ENCODE measurements at regions not wholly inside any gene's neighbourhood (a gene's known extent, or its start where the extent isn't known, plus 50 kb on each side); places are given as distances from the start of the nearest gene placed in this dataset.

- TF ChIP-seq POU6F1 (CRISPR knock-in tag; IDR thresholded peaks at IDR 0.05; ENCODE audit: borderline replicate concordance, low read depth) (no peak), SNAI2 (CRISPR knock-in tag; IDR thresholded peaks at IDR 0.05) (no peak), ZNF565 (CRISPR knock-in tag; conservative IDR thresholded peaks at IDR 0.05; ENCODE audit: low read depth) (no peak), ZNF8 (CRISPR knock-in tag; IDR thresholded peaks at IDR 0.05) (no peak), TOX (CRISPR knock-in tag; IDR thresholded peaks at IDR 0.05; ENCODE audit: borderline replicate concordance) (no peak), ARNTL (CRISPR knock-in tag; IDR thresholded peaks at IDR 0.05; ENCODE audit: borderline replicate concordance, low read depth) (no peak), ZFP3 (CRISPR knock-in tag; IDR thresholded peaks at IDR 0.05) (no peak), ISL1 (CRISPR knock-in tag; IDR thresholded peaks at IDR 0.05) (no peak)
- TF ChIP-seq, protein P1, sequence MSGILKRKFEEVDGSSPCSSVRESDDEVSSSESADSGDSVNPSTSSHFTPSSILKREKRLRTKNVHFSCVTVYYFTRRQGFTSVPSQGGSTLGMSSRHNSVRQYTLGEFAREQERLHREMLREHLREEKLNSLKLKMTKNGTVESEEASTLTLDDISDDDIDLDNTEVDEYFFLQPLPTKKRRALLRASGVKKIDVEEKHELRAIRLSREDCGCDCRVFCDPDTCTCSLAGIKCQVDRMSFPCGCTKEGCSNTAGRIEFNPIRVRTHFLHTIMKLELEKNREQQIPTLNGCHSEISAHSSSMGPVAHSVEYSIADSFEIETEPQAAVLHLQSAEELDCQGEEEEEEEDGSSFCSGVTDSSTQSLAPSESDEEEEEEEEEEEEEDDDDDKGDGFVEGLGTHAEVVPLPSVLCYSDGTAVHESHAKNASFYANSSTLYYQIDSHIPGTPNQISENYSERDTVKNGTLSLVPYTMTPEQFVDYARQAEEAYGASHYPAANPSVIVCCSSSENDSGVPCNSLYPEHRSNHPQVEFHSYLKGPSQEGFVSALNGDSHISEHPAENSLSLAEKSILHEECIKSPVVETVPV (CRISPR knock-in tag; IDR thresholded peaks at IDR 0.05) = no peak
- TF ChIP-seq, protein P2, sequence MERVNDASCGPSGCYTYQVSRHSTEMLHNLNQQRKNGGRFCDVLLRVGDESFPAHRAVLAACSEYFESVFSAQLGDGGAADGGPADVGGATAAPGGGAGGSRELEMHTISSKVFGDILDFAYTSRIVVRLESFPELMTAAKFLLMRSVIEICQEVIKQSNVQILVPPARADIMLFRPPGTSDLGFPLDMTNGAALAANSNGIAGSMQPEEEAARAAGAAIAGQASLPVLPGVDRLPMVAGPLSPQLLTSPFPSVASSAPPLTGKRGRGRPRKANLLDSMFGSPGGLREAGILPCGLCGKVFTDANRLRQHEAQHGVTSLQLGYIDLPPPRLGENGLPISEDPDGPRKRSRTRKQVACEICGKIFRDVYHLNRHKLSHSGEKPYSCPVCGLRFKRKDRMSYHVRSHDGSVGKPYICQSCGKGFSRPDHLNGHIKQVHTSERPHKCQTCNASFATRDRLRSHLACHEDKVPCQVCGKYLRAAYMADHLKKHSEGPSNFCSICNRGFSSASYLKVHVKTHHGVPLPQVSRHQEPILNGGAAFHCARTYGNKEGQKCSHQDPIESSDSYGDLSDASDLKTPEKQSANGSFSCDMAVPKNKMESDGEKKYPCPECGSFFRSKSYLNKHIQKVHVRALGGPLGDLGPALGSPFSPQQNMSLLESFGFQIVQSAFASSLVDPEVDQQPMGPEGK (CRISPR knock-in tag; IDR thresholded peaks at IDR 0.05; ENCODE audit: borderline replicate concordance) = no peak
Measured at GRCh38 chr15:93327364-93327763, 238.4 kb upstream of the RGMA start (continued).

DNA sequence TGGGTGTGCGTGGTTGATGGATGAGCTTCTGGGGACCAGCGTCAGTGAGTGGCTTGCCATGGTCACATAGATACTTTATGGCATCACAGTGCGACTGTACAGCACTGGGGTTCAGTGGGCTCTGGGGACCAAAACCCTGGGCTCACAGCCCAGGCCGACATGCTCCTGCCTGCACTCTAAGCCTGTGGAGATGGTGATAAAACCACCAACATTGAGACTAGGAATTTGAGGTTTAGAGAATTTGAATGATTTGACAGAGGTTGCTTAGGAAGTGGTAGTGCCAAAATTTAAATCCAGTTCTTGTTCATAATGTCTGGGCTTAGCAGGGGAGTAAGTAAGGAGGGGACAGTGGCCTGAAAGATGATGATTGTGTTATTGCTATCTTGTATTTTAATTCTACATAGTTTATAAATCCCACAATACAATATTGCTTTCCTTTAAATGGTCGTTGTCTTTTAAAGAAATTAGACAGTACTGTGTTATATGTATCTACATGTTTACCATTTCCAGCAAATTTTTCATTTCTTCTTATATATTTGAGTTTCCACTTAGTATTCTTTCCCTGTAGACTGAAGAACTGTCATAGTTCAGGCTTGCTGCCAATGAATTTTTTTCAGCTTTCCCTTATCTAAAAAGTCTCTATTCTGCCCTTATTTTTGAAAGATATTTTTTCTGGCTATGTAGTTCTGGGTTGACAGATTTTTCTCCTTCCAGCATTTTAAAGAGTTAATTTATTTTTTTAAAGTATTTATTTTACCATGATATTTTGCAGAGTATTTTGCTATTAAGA lies 235.4 kb upstream of the RGMA start:
- no peak for ATAC-seq
- TF ChIP-seq ZNF565 (CRISPR knock-in tag; conservative IDR thresholded peaks at IDR 0.05; ENCODE audit: low read depth) (no peak), ESRRG (CRISPR knock-in tag; IDR thresholded peaks at IDR 0.05) (no peak), GLIS3 (CRISPR knock-in tag; IDR thresholded peaks at IDR 0.05) (no peak)
- TF ChIP-seq, protein P2 (CRISPR knock-in tag; IDR thresholded peaks at IDR 0.05; ENCODE audit: borderline replicate concordance) = no peak

- no peak for ATAC-seq
- no peak for TF ChIP-seq PPARA (CRISPR knock-in tag; IDR thresholded peaks at IDR 0.05; ENCODE audit: borderline replicate concordance)
Measured at GRCh38 chr15:93321881-93322282, 232.9 kb upstream of the RGMA start.

GRCh38 chr15:93319121-93319814 lies 230.3 kb upstream of the RGMA start:
- no peak for TF ChIP-seq PPARA (CRISPR knock-in tag; IDR thresholded peaks at IDR 0.05; ENCODE audit: borderline replicate concordance)
- TF ChIP-seq ZFP3 (CRISPR knock-in tag; IDR thresholded peaks at IDR 0.05) = no peak
- no peak for TF ChIP-seq ZC3H10 (CRISPR knock-in tag; IDR thresholded peaks at IDR 0.05)
- TF ChIP-seq BACH2 (CRISPR knock-in tag; IDR thresholded peaks at IDR 0.05; ENCODE audit: borderline replicate concordance) = no peak
- TF ChIP-seq, protein P1 (CRISPR knock-in tag; IDR thresholded peaks at IDR 0.05) = no peak
- TF ChIP-seq ZFP30 (CRISPR knock-in tag; IDR thresholded peaks at IDR 0.05) = no peak
- TF ChIP-seq ESRRG (CRISPR knock-in tag; IDR thresholded peaks at IDR 0.05) = no peak
- no peak for TF ChIP-seq TCF4 (CRISPR knock-in tag; IDR thresholded peaks at IDR 0.05; ENCODE audit: borderline replicate concordance)
- no peak for TF ChIP-seq TSHZ2 (CRISPR knock-in tag; IDR thresholded peaks at IDR 0.05)
- TF ChIP-seq OSR1 (CRISPR knock-in tag; IDR thresholded peaks at IDR 0.05) = no peak
- TF ChIP-seq ZNF8 (CRISPR knock-in tag; IDR thresholded peaks at IDR 0.05) = no peak

More at GRCh38 chr15:93319121-93319814, 230.3 kb upstream of the RGMA start:
- ATAC-seq = no peak
